ENCODE measurements at regions not wholly inside any gene's neighbourhood (a gene's known extent, or its start where the extent isn't known, plus 50 kb on each side); places are given as distances from the start of the nearest gene placed in this dataset.

DNA sequence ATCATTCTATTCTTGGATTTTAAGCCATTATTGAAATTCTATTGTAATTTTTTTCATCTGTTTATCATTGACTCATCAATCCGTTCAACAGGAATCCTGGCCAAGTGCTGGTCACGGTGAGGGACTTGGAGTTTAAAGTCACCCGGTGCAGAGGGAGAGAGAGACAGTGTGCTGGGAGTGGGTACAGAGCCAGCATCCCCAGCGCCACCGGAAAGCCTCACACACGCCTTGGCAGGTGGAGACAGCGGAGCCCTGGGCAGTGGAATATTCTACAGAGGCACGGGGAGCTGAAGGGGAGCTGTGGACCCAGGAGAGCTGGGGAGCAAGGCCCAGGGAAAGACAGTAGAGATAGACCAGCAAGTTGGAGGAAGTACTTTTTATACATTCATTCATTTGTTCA lies 787.6 kb downstream of the BRD1 start:
- 62 to 65% (median 64%) methylated on average over 8 of the region's 8 CpGs for WGBS, 5 donors
- H3K4me3 ChIP-seq = no peak overlapping the region
- H3K36me3 ChIP-seq = no peaks in the 10 kb centered on the region
- peaks cover 0 to 51% (median 0%) of the 10 kb centered on the region in 3 donors for H3K27me3 ChIP-seq
- no peaks in the 10 kb centered on the region for H3K9me3 ChIP-seq
- H3K4me1 ChIP-seq = no peaks in the 10 kb centered on the region
- H3K27ac ChIP-seq = no peak overlapping the region
- intact Hi-C loops (cut with DNase I; ENCODE audit: low total_unique reads) = no loop called here
- no peak for DNase-seq
- no peak for TF ChIP-seq POLR2AphosphoS5 (IDR thresholded peaks at IDR 0.05)
- no peak for TF ChIP-seq EP300 (IDR thresholded peaks at IDR 0.05)
- TF ChIP-seq, protein P1, sequence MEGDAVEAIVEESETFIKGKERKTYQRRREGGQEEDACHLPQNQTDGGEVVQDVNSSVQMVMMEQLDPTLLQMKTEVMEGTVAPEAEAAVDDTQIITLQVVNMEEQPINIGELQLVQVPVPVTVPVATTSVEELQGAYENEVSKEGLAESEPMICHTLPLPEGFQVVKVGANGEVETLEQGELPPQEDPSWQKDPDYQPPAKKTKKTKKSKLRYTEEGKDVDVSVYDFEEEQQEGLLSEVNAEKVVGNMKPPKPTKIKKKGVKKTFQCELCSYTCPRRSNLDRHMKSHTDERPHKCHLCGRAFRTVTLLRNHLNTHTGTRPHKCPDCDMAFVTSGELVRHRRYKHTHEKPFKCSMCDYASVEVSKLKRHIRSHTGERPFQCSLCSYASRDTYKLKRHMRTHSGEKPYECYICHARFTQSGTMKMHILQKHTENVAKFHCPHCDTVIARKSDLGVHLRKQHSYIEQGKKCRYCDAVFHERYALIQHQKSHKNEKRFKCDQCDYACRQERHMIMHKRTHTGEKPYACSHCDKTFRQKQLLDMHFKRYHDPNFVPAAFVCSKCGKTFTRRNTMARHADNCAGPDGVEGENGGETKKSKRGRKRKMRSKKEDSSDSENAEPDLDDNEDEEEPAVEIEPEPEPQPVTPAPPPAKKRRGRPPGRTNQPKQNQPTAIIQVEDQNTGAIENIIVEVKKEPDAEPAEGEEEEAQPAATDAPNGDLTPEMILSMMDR (IDR thresholded peaks at IDR 0.05) = no peak
- no peak for TF ChIP-seq POLR2A (IDR thresholded peaks at IDR 0.05)

DNA sequence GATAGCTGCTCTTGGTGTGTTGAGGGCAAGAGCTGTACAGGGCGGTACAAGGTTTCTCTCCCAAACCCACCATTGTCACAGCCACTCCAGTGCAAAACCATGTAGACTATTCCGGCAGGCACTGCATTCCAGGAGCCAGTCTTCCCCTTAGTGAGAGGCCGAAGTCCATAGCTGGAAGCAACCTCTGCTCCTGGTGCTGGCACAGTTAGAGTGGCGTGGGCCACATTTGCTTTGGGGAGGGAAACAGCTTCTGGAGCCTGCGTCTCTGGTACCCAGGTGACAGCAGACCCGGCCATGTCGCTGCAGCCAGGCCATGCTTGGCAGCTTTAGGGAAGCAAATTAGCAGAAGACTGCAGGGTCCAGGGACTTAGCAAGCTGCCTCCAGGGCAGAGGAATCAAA lies 788.0 kb downstream of the BRD1 start:
- no peak overlapping the region for H3K27ac ChIP-seq
- WGBS, 5 donors = 50 to 57% (median 56%) methylated on average over 6 to 7 of the region's 7 CpGs
- no peaks in the 10 kb centered on the region for H3K36me3 ChIP-seq
- TF ChIP-seq, protein P1 (IDR thresholded peaks at IDR 0.05) = no peak
- no peak for TF ChIP-seq POLR2A (IDR thresholded peaks at IDR 0.05)
- TF ChIP-seq POLR2AphosphoS5 (IDR thresholded peaks at IDR 0.05) = no peak
- no peak for TF ChIP-seq EP300 (IDR thresholded peaks at IDR 0.05)
- H3K4me3 ChIP-seq = no peak overlapping the region
- intact Hi-C loops (cut with DNase I; ENCODE audit: low total_unique reads) = no loop called here
- H3K4me1 ChIP-seq = no peaks in the 10 kb centered on the region
- H3K27me3 ChIP-seq = peaks cover 0 to 51% (median 0%) of the 10 kb centered on the region in 3 donors
- DNase-seq = no peak
- no peaks in the 10 kb centered on the region for H3K9me3 ChIP-seq

DNA sequence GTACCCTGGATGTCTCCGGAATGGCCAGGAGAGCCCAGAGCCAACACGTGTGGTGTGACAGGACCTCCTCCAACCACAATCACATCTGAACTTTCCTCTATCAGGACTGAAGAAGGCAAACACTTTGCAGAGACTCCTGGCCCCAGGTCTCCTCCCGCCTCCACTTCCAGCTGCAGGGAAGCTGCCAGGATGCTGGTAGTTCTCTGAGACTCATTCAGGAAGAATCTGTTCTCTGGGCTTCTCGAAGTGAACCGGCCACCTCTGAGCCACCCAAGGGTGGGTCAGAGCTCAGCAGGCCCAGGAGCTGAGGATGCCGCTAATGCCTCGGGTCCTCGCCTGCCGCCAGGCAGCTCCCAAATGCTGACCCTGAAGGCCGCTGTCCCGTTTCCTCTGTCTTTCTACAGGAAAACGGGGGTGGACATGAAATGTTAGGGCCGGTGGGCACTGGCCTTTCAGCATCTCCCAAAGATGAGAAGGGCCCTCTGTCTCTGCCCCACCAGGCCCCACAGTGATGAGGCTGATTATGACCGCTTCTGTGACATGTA lies 789.9 kb downstream of the BRD1 start:
- WGBS, 5 donors = 65 to 89% (median 84%) methylated on average over 7 to 14 of the region's 14 CpGs
- peaks cover 0 to 40% (median 0%) of the 10 kb centered on the region in 3 donors for H3K27me3 ChIP-seq
- no peaks in the 10 kb centered on the region for H3K36me3 ChIP-seq
- no peak overlapping the region for H3K4me3 ChIP-seq
- no peaks in the 10 kb centered on the region for H3K4me1 ChIP-seq
- no peak overlapping the region for H3K27ac ChIP-seq
- no peak for TF ChIP-seq EP300 (IDR thresholded peaks at IDR 0.05)
- TF ChIP-seq POLR2A (IDR thresholded peaks at IDR 0.05) = no peak
- TF ChIP-seq POLR2AphosphoS5 (IDR thresholded peaks at IDR 0.05) = no peak
- TF ChIP-seq, protein P1 (IDR thresholded peaks at IDR 0.05) = no peak
- intact Hi-C loops (cut with DNase I; ENCODE audit: low total_unique reads) = no loop called here
- no peak for DNase-seq
- no peaks in the 10 kb centered on the region for H3K9me3 ChIP-seq

DNA sequence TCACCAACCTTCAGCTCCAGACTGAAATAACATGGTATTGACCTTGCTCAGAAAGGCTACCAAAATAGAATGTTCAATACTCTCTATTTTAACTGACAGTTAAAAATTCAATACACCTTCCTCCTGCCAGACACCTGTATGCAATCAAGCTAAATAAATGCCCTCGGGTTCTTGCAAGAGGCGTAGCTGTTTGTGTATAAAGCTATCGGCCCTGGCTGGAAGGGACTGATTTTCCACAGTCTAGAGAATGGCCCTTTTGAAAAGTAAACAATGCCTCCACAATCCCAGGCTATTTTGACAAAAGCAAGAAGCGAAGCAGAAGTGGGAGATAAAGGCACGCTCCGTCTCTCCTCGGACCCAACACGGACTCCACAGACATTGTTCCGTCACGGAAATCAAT lies 791.2 kb downstream of the BRD1 start:
- Histone ChIP-seq H3K4me1 (no peaks in the 10 kb centered on the region), H3K27ac (no peak overlapping the region), H3K27me3 (peaks cover 0 to 47% (median 0%) of the 10 kb centered on the region in 3 donors), H3K4me3 (no peak overlapping the region), H3K9me3 (no peaks in the 10 kb centered on the region), H3K36me3 (no peaks in the 10 kb centered on the region)
- no peak for DNase-seq
- WGBS, 5 donors = 15 to 48% (median 24%) methylated on average over 10 of the region's 10 CpGs
- intact Hi-C loops (cut with DNase I; ENCODE audit: low total_unique reads) = no loop called here
- TF ChIP-seq POLR2A (IDR thresholded peaks at IDR 0.05) (no peak), POLR2AphosphoS5 (IDR thresholded peaks at IDR 0.05) (no peak), EP300 (IDR thresholded peaks at IDR 0.05) (no peak)
- TF ChIP-seq, protein P1 (IDR thresholded peaks at IDR 0.05) = no peak
